ENCODE measurements at regions not wholly inside any gene's neighbourhood (a gene's known extent, or its start where the extent isn't known, plus 50 kb on each side); places are given as distances from the start of the nearest gene placed in this dataset.

DNA sequence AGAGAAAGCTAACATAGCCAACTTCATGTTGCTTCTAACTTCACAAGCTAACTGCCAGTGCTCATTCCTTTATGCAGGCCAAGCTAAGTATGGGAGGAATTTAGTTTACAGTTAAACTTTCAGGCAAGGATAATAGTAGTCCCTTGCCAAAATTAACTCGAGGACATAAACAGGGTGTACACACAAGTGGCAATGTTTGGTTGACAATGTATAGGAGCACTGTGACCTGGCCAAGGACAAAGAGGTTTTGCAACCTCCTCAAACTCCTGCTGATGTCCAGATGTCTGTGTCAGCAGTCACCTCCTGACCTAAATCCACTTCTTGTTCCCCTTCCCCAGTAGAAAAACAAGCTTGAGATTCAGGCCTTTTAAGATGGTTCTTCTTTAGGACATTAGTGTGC lies 494.6 kb upstream of the KLF6 start:
- no peak for TF ChIP-seq POLR2A (IDR thresholded peaks at IDR 0.05)
- TF ChIP-seq, protein P1, sequence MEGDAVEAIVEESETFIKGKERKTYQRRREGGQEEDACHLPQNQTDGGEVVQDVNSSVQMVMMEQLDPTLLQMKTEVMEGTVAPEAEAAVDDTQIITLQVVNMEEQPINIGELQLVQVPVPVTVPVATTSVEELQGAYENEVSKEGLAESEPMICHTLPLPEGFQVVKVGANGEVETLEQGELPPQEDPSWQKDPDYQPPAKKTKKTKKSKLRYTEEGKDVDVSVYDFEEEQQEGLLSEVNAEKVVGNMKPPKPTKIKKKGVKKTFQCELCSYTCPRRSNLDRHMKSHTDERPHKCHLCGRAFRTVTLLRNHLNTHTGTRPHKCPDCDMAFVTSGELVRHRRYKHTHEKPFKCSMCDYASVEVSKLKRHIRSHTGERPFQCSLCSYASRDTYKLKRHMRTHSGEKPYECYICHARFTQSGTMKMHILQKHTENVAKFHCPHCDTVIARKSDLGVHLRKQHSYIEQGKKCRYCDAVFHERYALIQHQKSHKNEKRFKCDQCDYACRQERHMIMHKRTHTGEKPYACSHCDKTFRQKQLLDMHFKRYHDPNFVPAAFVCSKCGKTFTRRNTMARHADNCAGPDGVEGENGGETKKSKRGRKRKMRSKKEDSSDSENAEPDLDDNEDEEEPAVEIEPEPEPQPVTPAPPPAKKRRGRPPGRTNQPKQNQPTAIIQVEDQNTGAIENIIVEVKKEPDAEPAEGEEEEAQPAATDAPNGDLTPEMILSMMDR (IDR thresholded peaks at IDR 0.05) = no peak
- no peak for TF ChIP-seq POLR2AphosphoS5 (IDR thresholded peaks at IDR 0.05)
- no peak for TF ChIP-seq EP300 (IDR thresholded peaks at IDR 0.05)
